Esophagus mucosa (tissue), 1 donor: ENCODE measurements at regions not wholly inside any gene's neighbourhood (a gene's known extent, or its start where the extent isn't known, plus 50 kb on each side); places are given as distances from the start of the nearest gene placed in this dataset.
"Not testable (repeated sequence)": the region's sequence is repeated elsewhere in the genome, so short reads cannot be mapped to it uniquely, and the experiment has no call there.

Experiments used
- ATAC-seq: fragments of 200-7000 bp; cut with Tn5 transposase; one replicate; pipeline ENCODE4 v1.9.1; 2020
- donor health status: DM: yes; HTN: yes; CAD: no.

- ATAC-seq, result no peak
Measured at GRCh38 chr12:75864161-75864560, 167.4 kb downstream of the PHLDA1 start.

- ATAC-seq, result peak; percentile 6
Measured at GRCh38 chr12:75863533-75863932, 168.0 kb downstream of the PHLDA1 start.

- ATAC-seq, result peak; percentile 92
Measured at GRCh38 chr12:75862692-75863471, 168.7 kb downstream of the PHLDA1 start.

GRCh38 chr12:75859868-75860267 lies 171.7 kb downstream of the PHLDA1 start:
- peak; percentile 76 for ATAC-seq

GRCh38 chr12:75856235-75856634 lies 175.3 kb downstream of the PHLDA1 start:
- no peak for ATAC-seq

- no peak for ATAC-seq
Measured at GRCh38 chr12:75855360-75855759, 176.2 kb downstream of the PHLDA1 start.

- ATAC-seq, result no peak
Measured at GRCh38 chr12:75854681-75855309, 176.8 kb downstream of the PHLDA1 start.

GRCh38 chr12:75854137-75854536 lies 177.4 kb downstream of the PHLDA1 start:
- ATAC-seq, result not testable (repeated sequence)

- ATAC-seq, result no peak
Measured at GRCh38 chr12:75853626-75854025, 177.9 kb downstream of the PHLDA1 start.

- no peak for ATAC-seq
Measured at GRCh38 chr12:75852956-75853355, 178.6 kb downstream of the PHLDA1 start.

GRCh38 chr12:75852143-75852542 lies 179.4 kb downstream of the PHLDA1 start:
- ATAC-seq, result peak; percentile 75

- ATAC-seq, result peak; percentile 67
Measured at GRCh38 chr12:75850721-75851462, 180.7 kb downstream of the PHLDA1 start.

- ATAC-seq, result no peak
Measured at GRCh38 chr12:75848961-75849360, 182.6 kb downstream of the PHLDA1 start.

- ATAC-seq, result no peak
Measured at GRCh38 chr12:75848431-75848925, 183.1 kb downstream of the PHLDA1 start.

GRCh38 chr12:75846102-75846501 lies 185.5 kb downstream of the PHLDA1 start:
- ATAC-seq, result no peak

- no peak for ATAC-seq
Measured at GRCh38 chr12:75844985-75845384, 186.6 kb downstream of the PHLDA1 start.

GRCh38 chr12:75844049-75844770 lies 187.4 kb downstream of the PHLDA1 start:
- no peak for ATAC-seq

- ATAC-seq, result no peak
Measured at GRCh38 chr12:75842090-75842489, 189.5 kb downstream of the PHLDA1 start.

GRCh38 chr12:75840994-75841355 lies 190.6 kb downstream of the PHLDA1 start:
- ATAC-seq, result no peak

- no peak for ATAC-seq
Measured at GRCh38 chr12:75838309-75838708, 193.3 kb downstream of the PHLDA1 start.

- no peak for ATAC-seq
Measured at GRCh38 chr12:75837700-75838099, 193.9 kb downstream of the PHLDA1 start.

GRCh38 chr12:75836533-75836932 lies 195.0 kb downstream of the PHLDA1 start:
- ATAC-seq, result no peak

- peak; percentile 90 for ATAC-seq
Measured at GRCh38 chr12:75834591-75834990, 197.0 kb downstream of the PHLDA1 start.
